Activated CD8-positive, alpha-beta memory T cell treated with anti-CD3 and anti-CD28 coated beads for 24 hours (primary cell): ENCODE measurements at regions not wholly inside any gene's neighbourhood (a gene's known extent, or its start where the extent isn't known, plus 50 kb on each side); places are given as distances from the start of the nearest gene placed in this dataset.

ENCODE experiments used
- DNase-seq: peaks from one replicate; pipeline ENCODE4 v3.0.0-alpha.2; 2020

DNA sequence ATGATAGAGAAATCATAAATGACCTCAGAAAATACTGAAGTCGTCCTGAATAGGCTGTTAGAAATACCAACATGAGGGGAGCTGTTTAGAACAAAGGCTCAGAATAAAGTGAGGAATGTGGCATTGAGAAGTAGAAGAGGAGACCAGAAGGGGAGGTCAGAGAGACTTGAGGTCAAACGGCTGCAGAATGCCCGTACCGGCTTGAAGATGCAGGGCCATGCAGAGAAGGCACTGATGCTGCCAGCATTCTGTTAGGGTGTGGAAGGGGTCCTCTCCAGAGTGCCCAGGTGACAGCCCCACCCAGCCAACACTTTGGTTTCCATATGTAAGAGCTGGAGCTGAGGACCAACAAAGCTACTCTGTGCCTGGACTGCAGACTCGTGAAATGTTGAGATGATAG, 570.9 kb downstream of the CDH26 start:
- DNase-seq, result no peak

DNA sequence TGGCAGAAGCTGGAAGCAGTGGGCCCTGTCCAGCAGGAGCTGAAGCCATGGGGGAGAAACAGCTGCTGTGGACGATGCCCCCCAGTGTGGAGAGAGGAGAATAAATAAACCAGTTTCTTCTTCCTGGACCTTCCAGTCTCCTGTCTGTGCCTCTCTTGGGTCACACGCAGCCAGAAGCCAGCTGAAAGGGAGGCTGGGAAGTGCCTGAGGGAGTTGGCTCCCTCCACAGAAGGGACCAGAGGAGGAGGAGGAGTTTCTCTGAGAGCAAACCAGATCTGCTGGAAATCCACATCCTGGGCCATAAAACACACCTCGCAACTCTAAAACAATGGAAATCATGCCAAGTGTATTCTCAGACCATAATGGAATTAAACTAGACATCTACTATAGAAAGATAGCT, 577.0 kb downstream of the CDH26 start:
- DNase-seq, result no peak

DNA sequence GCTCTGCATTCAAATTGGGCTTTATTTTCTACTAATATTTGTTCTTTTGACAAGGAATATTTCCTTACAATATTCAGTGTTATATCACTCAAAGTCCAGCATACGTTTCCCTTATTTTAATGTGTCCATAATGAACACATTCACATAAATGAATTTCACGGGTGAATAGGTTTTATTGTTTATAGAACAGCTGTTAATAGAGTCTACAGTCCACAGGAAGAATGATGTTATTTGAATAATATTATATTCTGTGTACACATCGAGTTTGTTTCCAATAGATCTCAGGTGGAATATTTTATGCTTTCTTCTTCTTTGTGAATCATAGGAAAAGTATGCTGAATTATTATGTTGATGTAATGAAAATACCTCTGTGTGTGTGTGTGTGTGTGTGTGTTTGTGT, 582.4 kb downstream of the CDH26 start:
- DNase-seq, result no peak

DNA sequence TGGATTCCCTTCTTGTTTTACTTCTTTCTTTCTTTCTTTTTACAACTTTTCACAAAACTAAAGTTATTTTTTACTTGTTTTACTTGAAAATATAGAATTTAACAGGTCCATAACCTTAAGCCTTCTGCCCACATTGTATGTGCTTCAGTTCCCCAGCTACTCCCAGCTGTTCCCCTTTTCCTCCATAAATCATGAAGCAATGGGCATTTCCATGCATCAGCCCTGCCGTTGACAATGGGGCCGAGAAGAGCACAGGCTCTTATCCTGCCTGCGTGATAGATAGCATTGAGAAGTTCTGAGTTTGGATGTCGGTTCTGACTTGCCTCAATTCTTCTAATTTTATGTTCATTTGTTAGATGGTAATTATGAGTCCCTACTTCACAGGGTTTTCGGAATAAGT, 583.8 kb downstream of the CDH26 start:
- DNase-seq, result no peak

DNA sequence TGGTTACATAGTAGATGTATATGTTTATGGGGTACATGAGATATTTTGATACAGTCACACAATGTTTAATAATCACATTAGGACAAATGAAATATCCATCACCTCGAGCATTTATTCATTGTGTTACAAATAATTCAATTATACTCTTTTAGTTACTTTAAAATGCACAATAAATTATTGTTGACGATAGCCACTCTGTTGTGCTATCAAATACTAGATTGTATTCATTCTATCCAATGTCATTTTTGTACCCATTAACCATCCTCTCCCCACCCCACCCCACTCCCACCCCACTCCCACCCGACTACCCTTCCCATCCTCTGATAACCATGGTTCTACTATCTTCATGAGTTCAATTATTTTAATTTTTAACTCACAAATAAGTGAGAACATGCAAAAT, 585.4 kb downstream of the CDH26 start:
- DNase-seq, result no peak

DNA sequence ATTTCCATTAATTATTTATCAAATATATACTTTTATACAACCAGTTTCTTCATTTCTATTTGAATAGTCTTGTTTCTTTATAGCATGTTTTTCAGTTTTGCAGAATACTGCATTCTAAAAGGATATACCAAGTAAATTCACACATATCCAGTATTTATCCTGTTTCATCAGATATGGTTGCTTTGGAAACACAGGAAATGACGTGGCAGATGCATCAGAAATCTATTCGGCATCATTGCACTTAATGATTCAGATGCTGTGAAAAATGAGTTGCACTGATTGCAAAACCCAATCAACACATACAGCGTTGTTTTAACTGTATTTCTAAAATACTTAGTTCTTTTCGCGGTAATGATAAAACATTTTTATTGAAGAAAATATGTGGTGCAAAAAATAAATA, 594.9 kb downstream of the CDH26 start:
- DNase-seq, result no peak

DNA sequence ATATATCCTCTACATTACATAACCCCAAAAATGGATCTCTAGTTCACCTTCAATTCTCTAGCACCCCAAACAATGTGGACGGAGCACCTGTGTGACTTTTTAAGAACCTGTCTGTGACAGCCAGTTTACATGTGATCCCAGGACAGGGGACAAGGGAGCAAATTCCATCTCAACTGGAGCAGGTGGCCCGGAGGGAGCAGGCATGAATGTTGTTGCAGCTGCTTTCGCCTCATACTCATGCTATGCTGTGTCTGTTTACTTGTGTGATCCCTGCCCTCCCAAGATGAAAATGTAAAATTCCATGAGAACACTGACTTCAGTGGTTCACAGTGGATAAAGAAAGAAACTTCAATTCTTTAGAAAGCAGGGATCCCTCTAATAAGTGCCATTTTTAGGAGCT, 600.3 kb downstream of the CDH26 start:
- DNase-seq, result no peak

DNA sequence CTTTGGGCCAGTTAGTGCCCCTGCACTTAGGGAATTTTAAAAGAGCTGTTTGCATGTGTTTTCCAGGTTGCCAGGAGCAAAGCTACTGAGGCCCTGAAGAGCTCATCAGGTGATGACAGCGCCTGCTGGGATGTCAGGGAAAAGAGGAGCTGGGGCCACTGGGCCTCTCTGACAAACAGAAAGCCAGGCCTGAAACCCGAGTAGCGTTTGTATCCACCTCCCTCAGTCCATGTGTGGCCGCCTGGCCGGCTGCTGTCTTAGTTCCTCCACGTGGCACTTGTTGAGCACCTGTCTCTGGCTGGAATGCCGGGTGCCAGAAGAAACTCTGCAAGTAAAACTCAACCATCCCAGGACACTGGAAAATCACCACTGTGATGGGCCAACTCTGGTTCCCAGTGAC, 601.2 kb downstream of the CDH26 start:
- no peak for DNase-seq

DNA sequence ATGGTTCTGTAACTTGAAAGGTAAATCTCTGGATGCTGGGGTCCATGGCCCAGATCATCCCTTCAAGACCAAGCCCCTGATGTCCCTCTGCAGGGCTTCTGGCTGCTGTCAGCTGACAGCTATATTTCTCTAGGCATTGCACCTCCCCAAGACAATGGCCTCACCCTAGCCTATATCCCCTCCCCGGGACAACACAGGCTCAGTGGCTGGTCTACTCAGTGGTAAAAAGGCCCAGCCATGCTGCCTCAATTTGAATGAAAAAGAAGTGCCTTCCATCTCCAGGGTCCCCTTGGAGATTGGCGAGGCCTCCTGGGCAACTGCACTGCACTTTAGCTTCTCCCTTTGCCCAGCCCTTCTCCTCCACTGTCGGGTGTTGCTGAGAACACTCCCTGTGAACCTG, 602.8 kb downstream of the CDH26 start:
- DNase-seq, result no peak

DNA sequence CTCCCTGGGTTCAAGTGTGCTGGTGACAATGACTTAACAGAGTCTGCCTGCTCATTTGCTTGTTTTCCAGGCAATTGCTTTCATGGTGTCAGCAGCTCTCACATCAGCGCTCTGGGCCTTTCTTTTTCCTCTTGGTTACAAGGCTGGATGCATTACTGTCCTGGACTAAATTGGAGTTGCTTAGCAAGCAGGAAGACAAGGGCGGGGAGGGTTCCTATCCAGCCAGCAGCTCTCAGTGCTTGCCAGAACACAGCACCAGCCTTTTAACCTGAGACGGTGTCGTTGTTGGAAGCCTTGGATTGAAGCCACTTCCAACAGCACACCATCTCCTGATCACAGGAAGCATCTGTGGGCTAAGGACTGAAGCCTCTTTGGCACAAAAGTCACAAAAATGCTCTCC, 606.9 kb downstream of the CDH26 start:
- no peak for DNase-seq

DNA sequence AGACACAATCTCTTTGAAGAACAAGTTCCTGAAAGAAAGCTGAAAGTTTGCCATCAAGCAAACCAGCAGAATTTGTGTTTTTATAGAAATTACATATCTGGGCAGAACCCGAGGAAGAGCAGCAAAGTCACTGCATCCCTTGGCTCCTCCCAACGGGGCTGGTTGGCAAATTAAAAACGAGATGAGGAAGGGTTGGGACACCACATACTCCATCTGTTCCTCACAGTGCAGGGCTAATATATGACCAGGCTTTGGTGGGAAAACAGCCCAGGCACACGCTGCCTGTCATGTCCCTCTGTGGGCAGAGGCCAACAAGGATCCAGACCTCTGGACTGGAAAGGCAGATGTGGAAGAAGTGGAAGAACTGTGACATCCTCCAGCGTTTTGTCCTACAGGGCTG, 607.3 kb downstream of the CDH26 start:
- DNase-seq, result no peak

DNA sequence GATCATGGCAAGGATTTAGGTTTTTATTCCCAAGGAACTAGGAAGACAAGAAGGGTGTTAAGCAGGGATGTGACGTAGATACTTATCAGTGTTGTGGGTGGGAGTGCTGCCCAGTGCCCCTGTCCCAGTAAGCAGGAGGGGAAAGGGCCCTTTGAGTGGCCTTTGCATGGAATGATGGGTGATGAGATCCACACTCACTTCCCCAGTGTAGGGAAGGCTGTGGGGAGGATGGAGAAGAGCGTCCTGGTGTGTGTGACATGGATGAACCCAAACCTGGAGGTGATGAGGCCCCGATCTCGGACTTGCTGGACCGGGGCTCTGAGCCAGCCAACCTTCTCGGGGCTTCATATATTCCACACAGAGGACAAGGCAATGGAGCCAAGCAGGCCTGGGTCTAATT, 610.9 kb downstream of the CDH26 start:
- DNase-seq, result no peak

DNA sequence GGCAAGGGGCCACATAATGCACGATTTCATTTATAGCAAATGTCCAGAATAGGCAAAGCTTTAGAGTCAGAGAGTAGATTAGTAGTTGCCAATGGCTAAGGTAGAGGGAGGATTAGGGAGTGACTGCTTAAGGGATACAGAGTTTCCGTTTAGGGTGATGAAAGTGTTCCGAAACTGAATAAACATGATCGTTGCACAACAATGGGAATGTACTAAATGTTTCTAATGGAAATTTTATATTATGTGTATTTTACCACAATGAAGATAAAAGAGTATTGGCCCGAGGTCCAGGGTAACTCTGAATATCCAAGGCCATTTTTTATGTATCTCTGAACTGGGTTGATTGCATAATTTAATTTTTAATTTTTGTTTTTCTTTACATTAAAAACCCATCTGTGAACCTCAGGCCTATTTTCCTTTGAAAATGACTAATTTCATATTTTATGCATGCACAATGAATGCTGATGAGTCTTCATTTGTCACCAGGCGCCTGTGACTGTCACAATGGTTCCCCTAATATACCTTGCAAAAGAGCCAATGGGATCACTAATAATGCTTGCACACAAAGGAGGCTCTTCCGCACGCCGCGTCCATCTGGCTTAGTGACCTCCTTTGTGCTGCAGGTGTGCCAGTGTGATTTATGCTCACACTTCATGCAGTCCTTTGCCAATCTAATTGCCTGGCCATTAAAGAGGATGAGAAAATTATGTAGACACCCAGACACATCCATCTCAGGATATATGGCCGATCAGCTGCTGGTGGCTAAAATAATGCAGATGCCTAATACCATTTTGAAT, 612.5 kb downstream of the CDH26 start:
- no peak for DNase-seq

DNA sequence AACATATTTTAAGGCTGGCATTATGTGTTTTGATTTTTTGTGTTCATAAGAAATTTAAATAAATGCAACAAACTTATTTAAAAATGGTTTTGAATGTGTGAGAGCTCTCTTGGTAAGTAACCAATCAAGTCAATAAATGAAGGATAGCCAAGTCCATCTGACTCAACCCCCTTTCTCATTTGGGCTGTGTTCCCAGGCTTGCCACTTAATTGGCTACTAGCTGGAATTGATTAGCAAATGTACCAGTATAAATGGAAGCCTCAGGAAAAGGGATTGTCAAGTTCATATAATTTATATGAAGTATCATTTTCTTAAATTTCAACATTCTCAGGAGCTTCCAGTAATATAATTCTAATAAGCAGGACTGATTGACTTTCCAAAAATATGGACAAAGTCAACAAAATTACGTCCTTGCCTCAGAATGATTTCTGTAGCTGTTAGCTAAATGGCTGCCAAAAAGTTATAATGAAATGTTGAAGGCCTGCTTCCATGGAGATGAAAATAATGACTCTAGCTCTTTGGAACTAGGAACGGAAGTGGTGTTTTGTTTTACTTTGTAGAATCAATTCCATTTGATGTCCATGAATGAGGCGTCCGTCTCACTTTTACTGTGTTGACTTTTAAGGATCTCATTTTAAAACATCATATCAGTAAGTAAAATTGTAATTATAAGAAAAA, 614.9 kb downstream of the CDH26 start:
- no peak for DNase-seq

DNA sequence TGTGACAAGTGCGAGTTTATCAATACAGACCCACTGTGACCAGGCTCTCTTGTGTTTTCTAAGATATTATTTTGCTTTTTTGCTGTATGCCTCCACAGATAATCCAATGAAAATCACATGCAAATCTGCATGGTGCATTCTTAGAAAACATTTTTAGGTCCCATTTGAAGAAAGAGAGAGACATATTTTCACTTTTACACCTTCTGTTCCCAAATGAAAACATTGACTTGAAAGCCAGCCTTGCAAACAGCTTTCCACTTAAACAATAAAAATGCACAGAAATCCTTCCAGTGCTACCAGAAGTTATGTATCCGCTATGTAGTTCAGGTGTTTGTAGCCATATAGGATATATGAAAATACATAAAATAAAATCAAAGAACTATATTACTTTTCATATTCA, 618.0 kb downstream of the CDH26 start:
- DNase-seq, result no peak

DNA sequence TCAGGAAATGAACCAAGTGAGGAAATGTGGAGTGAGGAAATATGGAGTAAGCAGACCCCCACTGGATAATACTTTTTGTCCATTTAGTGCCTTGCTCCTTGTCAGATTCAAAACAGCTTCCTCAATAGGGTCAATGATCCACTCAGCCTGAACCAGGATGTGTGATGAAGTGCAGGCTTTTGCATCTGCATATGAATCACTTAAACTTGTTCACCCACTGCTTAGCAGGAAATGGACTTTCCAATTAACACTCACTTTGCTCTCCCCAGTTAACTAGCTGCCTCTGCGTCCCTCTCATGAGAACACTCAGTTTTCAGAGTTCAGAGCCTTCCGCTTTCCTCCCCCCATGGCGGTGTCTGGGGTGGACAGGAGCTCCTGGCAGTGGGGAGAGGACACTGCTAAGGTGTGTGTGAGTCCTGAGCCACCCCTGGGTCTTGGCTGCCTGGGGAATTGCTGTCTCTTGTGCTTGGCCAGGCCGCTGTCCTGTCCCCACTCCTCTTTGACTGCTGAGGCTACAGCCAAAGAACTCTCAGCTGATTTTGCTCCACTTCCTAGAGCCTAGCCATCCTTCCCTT, 621.8 kb downstream of the CDH26 start:
- DNase-seq, result no peak

DNA sequence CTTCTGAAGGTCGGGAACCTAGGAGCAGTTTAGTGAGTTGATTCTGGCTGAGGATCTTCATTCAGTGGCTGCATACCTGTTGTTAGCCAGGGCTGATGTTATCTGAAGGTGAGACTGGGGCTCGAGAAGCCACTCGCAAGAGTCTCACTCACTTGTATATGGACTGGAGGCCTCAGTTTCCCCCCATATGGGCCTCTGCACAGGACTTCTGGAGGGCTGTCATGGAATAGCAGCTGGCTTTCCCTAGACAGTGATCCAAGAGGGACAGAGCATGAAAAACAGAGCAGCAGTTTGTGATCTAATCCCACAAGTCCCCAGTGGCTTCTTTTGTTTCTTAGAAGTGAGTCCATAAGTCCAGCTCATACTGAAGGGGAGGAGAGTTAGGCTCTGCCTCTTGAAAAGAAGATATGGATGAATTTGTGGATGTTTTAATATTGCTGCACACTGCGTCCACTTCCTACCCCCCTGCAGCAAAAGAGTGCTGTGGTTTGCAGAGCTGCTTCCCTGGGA, 623.4 kb downstream of the CDH26 start:
- no peak for DNase-seq

DNA sequence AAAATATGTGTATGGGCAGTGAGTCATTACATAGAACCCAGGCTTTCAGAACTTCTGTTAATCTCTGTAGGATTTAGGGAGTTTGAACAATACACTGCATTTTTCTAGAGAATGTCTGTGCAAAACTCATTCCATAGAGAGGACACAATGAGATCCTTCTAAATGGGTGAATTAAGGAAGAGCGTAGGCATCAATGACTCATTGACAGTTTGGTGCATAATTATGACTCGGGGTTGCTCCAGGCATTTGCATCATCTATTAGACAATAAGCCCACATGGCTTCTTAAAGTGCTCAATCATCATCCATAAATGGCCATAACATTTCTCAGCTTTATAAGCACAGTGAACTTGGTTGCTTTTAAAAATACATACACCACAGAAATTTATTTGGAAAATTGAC, 625.5 kb downstream of the CDH26 start:
- DNase-seq, result no peak

DNA sequence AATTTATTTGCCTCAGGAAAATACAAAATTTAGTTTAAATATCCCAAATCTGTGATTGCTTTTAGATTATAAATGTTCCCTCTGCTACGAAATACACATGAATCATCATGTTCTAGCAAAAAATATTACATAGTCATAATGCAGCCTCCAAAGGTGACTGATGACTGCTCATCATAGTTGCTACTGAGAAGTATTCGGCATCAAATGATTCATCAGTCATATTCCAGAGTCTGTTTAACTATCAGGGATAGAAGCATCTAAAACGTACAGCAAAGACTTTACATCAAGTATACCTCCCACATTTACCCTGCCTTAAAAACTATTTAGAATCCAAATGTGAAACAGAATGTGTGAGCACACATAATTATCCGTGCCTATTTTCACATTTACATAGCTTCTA, 626.0 kb downstream of the CDH26 start:
- DNase-seq, result no peak

DNA sequence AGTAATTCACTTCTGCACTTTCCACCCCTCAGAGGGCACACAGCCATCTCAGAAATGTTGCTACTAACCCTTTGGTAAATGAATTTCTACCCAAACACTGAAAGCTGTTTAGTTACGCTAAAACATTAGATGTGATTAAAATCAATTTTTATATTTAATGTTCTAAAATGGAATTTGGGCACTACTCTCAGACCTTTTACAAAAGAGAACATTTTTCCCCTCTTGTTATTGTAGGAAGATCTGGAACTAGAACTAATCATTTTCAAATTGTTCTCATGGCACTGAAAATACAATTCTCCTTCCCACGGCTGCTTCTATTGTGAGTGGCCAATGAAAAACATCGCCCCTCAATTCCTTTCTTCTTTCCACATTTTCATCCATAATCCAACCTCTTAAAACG, 627.4 kb downstream of the CDH26 start:
- no peak for DNase-seq

DNA sequence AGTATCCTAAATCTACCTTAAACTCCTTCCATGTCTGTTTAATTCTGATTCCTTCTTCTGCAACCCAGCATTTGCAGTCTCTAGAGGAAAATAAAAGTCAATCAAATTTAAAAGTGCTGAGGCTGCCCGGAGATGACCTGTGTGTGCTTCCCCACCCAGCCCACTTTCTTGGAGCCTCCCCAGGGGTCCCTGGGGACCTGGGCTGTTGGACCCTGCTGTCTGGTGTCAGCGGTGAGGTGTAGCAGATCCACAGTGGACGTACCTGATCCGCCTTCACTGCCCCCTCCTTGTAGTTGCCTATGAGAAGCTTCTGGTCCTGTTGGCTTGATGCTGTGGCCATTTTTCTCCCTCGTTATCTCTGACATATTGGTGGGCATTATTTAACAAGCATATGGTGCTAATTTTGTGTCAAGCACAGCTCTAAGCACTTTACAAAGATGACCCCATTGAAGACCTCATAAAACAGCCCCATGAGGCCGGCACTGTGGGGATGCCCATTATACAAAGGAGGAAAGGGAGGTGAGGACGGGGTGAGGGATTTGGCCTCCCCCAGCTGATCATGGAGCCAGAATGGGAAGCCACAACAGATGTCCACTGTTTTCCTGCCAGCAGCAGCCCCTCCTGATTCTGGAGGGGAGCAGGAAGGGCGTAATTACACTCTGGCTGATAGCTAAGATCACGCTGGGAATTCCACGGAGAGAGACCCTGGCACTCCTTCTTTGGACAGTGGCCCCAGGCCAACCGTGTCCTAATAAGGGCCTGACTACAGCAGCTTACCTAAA, 628.2 kb downstream of the CDH26 start:
- DNase-seq, result no peak

DNA sequence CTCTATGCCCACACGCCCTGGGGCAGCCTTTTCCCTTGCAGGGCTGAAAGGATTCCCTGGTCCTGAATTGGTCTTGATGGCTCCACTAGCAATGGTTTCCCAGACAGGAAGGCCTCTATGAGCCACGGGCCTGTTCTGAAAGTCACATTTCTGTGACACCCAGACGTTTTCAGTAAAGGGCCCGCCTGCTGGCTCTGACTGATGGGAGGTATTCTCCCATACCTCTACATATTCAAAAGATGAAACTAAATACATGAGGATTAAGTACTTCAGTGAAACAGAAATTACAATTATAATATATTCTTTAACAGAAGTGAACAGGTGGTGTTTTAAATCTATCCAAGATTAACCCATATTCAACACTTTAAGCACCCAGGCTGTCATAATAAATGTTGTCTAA, 629.8 kb downstream of the CDH26 start:
- no peak for DNase-seq

DNA sequence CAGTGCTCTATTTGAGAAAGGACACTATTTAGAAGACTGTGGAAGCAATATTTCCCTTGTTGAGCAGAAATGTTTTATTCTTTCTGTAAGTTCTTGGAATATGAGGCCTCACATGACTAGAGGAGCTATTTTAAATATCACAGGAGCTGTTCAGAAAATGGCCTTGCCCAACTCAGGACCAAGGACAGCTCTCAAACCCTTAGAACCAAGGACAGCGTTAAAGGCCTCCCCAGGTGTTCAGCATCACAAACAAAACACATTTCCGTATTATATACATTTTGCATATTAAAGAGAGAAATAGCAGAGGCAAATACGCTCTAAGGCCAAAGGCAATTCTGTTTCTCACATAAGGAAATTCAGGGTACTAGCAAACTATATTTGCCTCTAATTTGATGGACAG, 631.4 kb downstream of the CDH26 start:
- no peak for DNase-seq
